Progenitor cell of endocrine pancreas (in vitro differentiated cells): ENCODE measurements at regions not wholly inside any gene's neighbourhood (a gene's known extent, or its start where the extent isn't known, plus 50 kb on each side); places are given as distances from the start of the nearest gene placed in this dataset.

Experiments
- DNase-seq: peaks from one replicate; pipeline ENCODE4 v3.0.0; 2021; ENCODE audit warnings: low spot score; ENCODE audit not compliant: unreplicated experiment
- H3K27ac Mint-ChIP-seq: 2 replicates; pipeline ENCODE4 v1.8.0; 2021; ENCODE audit warnings: mild to moderate bottlenecking, moderate library complexity, mixed read lengths
- H3K27me3 Mint-ChIP-seq: 2 replicates; pipeline ENCODE4 v1.8.0; 2021; ENCODE audit warnings: mixed read lengths
- H3K36me3 Mint-ChIP-seq: 2 replicates; pipeline ENCODE4 v1.8.0; 2022; ENCODE audit warnings: mixed read lengths; ENCODE audit not compliant: insufficient read depth
- H3K4me1 Mint-ChIP-seq: 2 replicates; pipeline ENCODE4 v1.8.0; 2021; ENCODE audit warnings: low read depth, mixed read lengths
- H3K4me3 Mint-ChIP-seq: 2 replicates; pipeline ENCODE4 v1.8.0; 2021; ENCODE audit warnings: low read depth, mild to moderate bottlenecking, moderate library complexity, mixed read lengths
- H3K9me3 Mint-ChIP-seq: 2 replicates; pipeline ENCODE4 v1.8.0; 2021; ENCODE audit warnings: low read depth, mixed read lengths
- TF ChIP-seq, protein P1 (sequence below): fragments of 200-600 bp; sonication (generic); IDR thresholded peaks from one replicate; pipeline ENCODE4 v1.5.0; 2021; ENCODE audit warnings: antibody characterized with exemption, mild to moderate bottlenecking; ENCODE audit not compliant: unreplicated experiment

DNA sequence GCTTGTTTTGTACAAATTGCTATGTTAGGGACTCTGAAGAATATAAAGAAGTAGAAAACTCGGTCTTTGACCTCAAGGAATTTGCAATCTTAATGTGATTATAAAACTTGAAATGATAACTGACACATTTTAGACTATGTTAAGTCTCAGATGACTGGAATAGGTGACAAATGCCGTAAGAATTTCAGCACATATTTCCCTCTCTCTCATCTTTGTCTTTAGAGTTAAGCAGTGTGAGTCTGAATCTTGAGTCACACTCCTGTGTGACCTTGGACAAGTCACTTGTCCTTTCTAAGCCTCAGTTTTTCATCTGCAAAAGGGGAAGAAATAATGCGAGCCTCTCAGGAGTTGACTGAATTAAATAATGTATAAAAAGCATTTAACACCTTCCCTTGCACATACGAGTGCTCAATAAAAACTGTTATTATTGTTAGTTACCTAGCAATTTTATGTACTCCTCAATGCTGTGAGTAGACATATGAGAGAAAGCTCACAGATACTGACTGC, 103.7 kb downstream of the DYRK2 start:
- TF ChIP-seq, protein P1, sequence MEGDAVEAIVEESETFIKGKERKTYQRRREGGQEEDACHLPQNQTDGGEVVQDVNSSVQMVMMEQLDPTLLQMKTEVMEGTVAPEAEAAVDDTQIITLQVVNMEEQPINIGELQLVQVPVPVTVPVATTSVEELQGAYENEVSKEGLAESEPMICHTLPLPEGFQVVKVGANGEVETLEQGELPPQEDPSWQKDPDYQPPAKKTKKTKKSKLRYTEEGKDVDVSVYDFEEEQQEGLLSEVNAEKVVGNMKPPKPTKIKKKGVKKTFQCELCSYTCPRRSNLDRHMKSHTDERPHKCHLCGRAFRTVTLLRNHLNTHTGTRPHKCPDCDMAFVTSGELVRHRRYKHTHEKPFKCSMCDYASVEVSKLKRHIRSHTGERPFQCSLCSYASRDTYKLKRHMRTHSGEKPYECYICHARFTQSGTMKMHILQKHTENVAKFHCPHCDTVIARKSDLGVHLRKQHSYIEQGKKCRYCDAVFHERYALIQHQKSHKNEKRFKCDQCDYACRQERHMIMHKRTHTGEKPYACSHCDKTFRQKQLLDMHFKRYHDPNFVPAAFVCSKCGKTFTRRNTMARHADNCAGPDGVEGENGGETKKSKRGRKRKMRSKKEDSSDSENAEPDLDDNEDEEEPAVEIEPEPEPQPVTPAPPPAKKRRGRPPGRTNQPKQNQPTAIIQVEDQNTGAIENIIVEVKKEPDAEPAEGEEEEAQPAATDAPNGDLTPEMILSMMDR = no peak
- Mint-ChIP-seq H3K4me1 (peaks cover 13% of the 10 kb centered on the region), H3K27me3 (no peaks in the 10 kb centered on the region), H3K9me3 (no peaks in the 10 kb centered on the region), H3K4me3 (no peak overlapping the region), H3K27ac (no peak overlapping the region), H3K36me3 (no peaks in the 10 kb centered on the region)
- no peak for DNase-seq

DNA sequence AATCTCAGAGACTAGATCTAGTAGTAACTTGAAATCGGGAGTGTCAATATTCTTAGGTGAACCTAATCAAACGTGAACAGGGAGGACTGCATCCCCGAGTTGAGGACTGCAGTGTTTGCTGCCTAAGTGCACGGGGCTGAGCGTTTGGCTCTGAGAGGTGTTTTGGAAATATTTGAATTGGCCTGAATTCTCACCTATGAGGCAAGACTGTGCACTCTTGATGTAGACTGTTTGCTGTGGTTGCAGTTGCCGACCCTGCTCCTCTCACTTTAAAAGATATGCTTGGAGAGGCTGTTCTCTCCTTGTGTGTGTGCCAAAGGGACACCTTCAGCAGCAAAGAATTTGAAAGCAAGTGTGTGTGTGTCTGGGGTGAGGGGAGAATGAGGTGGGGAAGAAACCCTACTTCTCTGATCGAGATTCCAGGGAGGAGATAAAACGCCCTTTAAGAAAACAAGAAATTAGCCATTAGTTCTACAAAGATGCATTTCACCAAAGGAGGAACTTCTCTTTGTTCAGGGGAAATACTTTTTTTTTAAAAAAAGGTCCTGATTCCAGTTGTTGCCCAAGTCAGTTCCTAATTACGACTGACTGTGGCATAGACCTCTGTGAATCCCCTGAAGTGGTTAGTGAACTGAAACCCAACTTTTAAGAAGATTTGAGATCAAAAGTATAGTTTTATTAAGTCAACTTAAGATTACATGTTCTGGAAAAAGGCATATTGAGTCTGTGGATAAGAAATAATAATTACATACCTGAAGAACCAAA, 106.6 kb downstream of the DYRK2 start:
- Mint-ChIP-seq H3K4me3 (no peak overlapping the region), H3K27me3 (no peaks in the 10 kb centered on the region), H3K36me3 (no peaks in the 10 kb centered on the region), H3K27ac (no peak overlapping the region), H3K9me3 (peaks cover 4% of the 10 kb centered on the region), H3K4me1 (peaks cover 7% of the 10 kb centered on the region)
- TF ChIP-seq, protein P1 = no peak
- DNase-seq = no peak

DNA sequence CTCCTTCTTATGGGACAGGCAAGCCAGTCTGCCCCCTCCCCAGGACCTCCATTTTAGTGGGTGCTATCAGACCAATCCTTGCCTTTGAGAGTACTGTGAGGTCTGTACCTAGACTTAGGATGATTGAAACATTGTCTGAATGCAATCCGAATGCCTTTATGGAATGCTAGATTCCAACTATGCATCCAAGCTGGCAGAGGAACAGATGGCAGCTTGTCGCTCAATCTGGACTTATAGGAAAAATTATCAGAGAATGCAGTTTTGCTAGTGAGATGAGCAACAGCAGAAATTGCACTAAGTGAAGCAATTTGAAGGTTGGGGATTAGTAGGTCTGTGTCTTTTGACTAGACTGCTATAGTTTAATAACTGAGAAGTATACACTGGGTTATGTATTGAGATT, 109.1 kb downstream of the DYRK2 start:
- peaks cover 16% of the 10 kb centered on the region for H3K4me1 Mint-ChIP-seq
- H3K36me3 Mint-ChIP-seq = no peaks in the 10 kb centered on the region
- H3K4me3 Mint-ChIP-seq = no peak overlapping the region
- no peak for DNase-seq
- H3K9me3 Mint-ChIP-seq = peaks cover 8% of the 10 kb centered on the region
- no peaks in the 10 kb centered on the region for H3K27me3 Mint-ChIP-seq
- TF ChIP-seq, protein P1 = no peak
- no peak overlapping the region for H3K27ac Mint-ChIP-seq

DNA sequence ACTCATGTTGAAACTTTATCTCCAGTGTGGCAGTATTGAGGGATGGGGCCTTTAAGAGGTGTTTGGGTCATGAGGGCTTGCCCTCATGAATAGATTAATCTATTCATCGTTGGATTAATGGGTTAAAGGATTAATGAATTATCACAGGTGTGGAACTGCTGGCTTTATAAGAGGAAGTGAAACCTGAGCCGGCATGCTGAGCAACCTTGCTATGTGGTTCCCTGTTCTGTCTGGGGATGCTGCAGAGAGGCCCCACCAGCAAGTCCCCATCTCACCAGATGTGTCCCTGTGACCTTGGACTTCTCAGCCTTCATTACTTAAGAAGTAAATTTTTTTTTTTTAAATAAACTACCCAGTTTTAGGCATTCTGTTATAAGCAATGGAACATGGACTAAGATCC, 109.6 kb downstream of the DYRK2 start:
- Mint-ChIP-seq H3K9me3 (peaks cover 8% of the 10 kb centered on the region), H3K4me1 (peaks cover 16% of the 10 kb centered on the region), H3K27me3 (no peaks in the 10 kb centered on the region), H3K36me3 (no peaks in the 10 kb centered on the region), H3K4me3 (no peak overlapping the region), H3K27ac (no peak overlapping the region)
- no peak for DNase-seq
- TF ChIP-seq, protein P1 = no peak

DNA sequence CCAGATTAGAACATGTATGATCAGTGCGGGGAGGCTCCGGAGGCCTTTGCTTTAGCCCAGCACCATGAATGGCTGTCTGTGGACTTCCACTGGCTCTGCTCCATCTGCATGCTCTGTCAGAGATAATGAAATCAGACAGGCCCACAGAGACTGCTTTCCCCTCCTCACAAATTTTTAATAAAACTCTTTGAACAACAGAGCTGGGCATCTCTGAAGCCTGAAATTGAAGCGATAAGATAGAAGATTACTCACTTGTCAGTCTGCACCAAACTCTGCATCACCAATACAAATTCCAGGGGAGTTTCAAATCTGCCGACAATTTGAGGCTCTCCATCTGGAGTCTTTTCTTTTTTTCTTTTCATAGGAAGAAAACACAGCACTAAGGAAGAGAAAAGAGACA, 110.0 kb downstream of the DYRK2 start:
- Mint-ChIP-seq H3K36me3 (no peaks in the 10 kb centered on the region), H3K27ac (no peak overlapping the region), H3K27me3 (no peaks in the 10 kb centered on the region)

More for the DNA sequence above, 110.0 kb downstream of the DYRK2 start:
- Mint-ChIP-seq H3K4me1 (peaks cover 16% of the 10 kb centered on the region), H3K9me3 (peaks cover 8% of the 10 kb centered on the region), H3K4me3 (no peak overlapping the region)
- DNase-seq = no peak
- TF ChIP-seq, protein P1 = no peak
